GM19397 (cell line): ENCODE measurements at regions not wholly inside any gene's neighbourhood (a gene's known extent, or its start where the extent isn't known, plus 50 kb on each side); places are given as distances from the start of the nearest gene placed in this dataset.

ENCODE experiments used
- ATAC-seq: cut with Tn5 transposase; IDR thresholded peaks from one replicate; pipeline ENCODE4 v1.9.1; 2021; ENCODE audit warnings: mild to moderate bottlenecking, moderate library complexity; ENCODE audit not compliant: unreplicated experiment

GRCh38 chr3:46146548-46146947 lies 61.6 kb downstream of the CCR1 start:
- no peak for ATAC-seq

- no peak for ATAC-seq
Measured at GRCh38 chr3:46146021-46146420, 62.1 kb downstream of the CCR1 start.

- ATAC-seq = no peak
Measured at GRCh38 chr3:46145147-46145546, 63.0 kb downstream of the CCR1 start.

- ATAC-seq = no peak
Measured at GRCh38 chr3:46143951-46144473, 64.1 kb downstream of the CCR1 start.

GRCh38 chr3:46141813-46142212 lies 66.3 kb downstream of the CCR1 start:
- no peak for ATAC-seq

- ATAC-seq = no peak
Measured at GRCh38 chr3:46138581-46138980, 69.5 kb downstream of the CCR1 start.

GRCh38 chr3:46135475-46135874 lies 72.6 kb downstream of the CCR1 start:
- ATAC-seq = no peak

- no peak for ATAC-seq
Measured at GRCh38 chr3:46133285-46133684, 74.8 kb downstream of the CCR1 start.

- ATAC-seq = no peak
Measured at GRCh38 chr3:46132565-46132964, 75.5 kb downstream of the CCR1 start.

GRCh38 chr3:46131884-46132450 lies 76.1 kb downstream of the CCR1 start:
- no peak for ATAC-seq

GRCh38 chr3:46130631-46131310 lies 77.3 kb downstream of the CCR1 start:
- ATAC-seq = no peak

- ATAC-seq = no peak
Measured at GRCh38 chr3:46129588-46130272, 78.4 kb downstream of the CCR1 start.

- no peak for ATAC-seq
Measured at GRCh38 chr3:46127503-46127902, 80.6 kb downstream of the CCR1 start.

GRCh38 chr3:46124216-46125177 lies 83.6 kb downstream of the CCR1 start:
- no peak for ATAC-seq

GRCh38 chr3:46123646-46124045 lies 84.5 kb downstream of the CCR1 start:
- ATAC-seq = no peak

- ATAC-seq = no peak
Measured at GRCh38 chr3:46122091-46122490, 86.0 kb downstream of the CCR1 start.

- ATAC-seq = no peak
Measured at GRCh38 chr3:46120983-46121382, 87.1 kb downstream of the CCR1 start.

GRCh38 chr3:46119709-46120498 lies 88.2 kb downstream of the CCR1 start:
- ATAC-seq = no peak

GRCh38 chr3:46119253-46119652 lies 88.9 kb downstream of the CCR1 start:
- ATAC-seq = no peak

- no peak for ATAC-seq
Measured at GRCh38 chr3:46116996-46117395, 89.7 kb upstream of the XCR1 start.
